GM06990 (cell line): ENCODE measurements at regions not wholly inside any gene's neighbourhood (a gene's known extent, or its start where the extent isn't known, plus 50 kb on each side); places are given as distances from the start of the nearest gene placed in this dataset.

ENCODE experiments used
- DNase-seq: peaks from one replicate; pipeline ENCODE4 v3.0.0-alpha.2; 2011; ENCODE audit not compliant: insufficient read length; ENCODE audit errors: extremely low read depth
- H3K27me3 ChIP-seq: replicated peaks from 2 replicates; pipeline ENCODE4 v1.6.0; 2011; ENCODE audit warnings: low read length; ENCODE audit not compliant: control insufficient read depth, insufficient read depth
- H3K36me3 ChIP-seq: 2 replicates; pipeline ENCODE4 v1.5.1; 2011; ENCODE audit warnings: low read length; ENCODE audit not compliant: control insufficient read depth, insufficient read depth
- H3K4me3 ChIP-seq: replicated peaks from 2 replicates; pipeline ENCODE4 v1.5.1; 2011; ENCODE audit warnings: low read depth, mild to moderate bottlenecking, control low read depth, low read length
- CTCF ChIP-seq: IDR thresholded peaks from 2 replicates; pipeline ENCODE4 v1.5.1; 2011; ENCODE audit warnings: low read length, control low read depth, mild to moderate bottlenecking, inconsistent platforms; ENCODE audit not compliant: insufficient read depth, poor library complexity, severe bottlenecking

- Histone ChIP-seq H3K4me3 (no peak overlapping the region), H3K36me3 (no peaks in the 10 kb centered on the region), H3K27me3 (no peaks in the 10 kb centered on the region)
- no peak for TF ChIP-seq CTCF
- DNase-seq: no peak
Measured at GRCh38 chr19:27722625-27723024, 1490.3 kb downstream of the UQCRFS1 start.

- DNase-seq: no peak
- no peak overlapping the region for H3K4me3 ChIP-seq
- H3K36me3 ChIP-seq: no peaks in the 10 kb centered on the region
- TF ChIP-seq CTCF: no peak
- H3K27me3 ChIP-seq: no peaks in the 10 kb centered on the region
Measured at GRCh38 chr19:27720155-27720554, 1492.8 kb downstream of the UQCRFS1 start.

GRCh38 chr19:27719034-27719433, 1493.9 kb downstream of the UQCRFS1 start:
- no peak overlapping the region for H3K4me3 ChIP-seq
- H3K27me3 ChIP-seq: no peaks in the 10 kb centered on the region
- H3K36me3 ChIP-seq: no peaks in the 10 kb centered on the region
- no peak for TF ChIP-seq CTCF
- no peak for DNase-seq

- no peak for TF ChIP-seq CTCF
- Histone ChIP-seq H3K27me3 (no peaks in the 10 kb centered on the region), H3K36me3 (no peaks in the 10 kb centered on the region), H3K4me3 (no peak overlapping the region)
- DNase-seq: no peak
Measured at GRCh38 chr19:27718234-27718633, 1494.7 kb downstream of the UQCRFS1 start.

GRCh38 chr19:27717825-27718224, 1495.1 kb downstream of the UQCRFS1 start:
- no peak for DNase-seq
- H3K27me3 ChIP-seq: no peaks in the 10 kb centered on the region
- H3K36me3 ChIP-seq: no peaks in the 10 kb centered on the region
- no peak for TF ChIP-seq CTCF
- no peak overlapping the region for H3K4me3 ChIP-seq

- no peak overlapping the region for H3K4me3 ChIP-seq
- no peak for DNase-seq
- TF ChIP-seq CTCF: no peak
- no peaks in the 10 kb centered on the region for H3K36me3 ChIP-seq
- H3K27me3 ChIP-seq: no peaks in the 10 kb centered on the region
Measured at GRCh38 chr19:27716922-27717321, 1496.0 kb downstream of the UQCRFS1 start.
